SU-DHL-6 (cell line): ENCODE measurements at regions not wholly inside any gene's neighbourhood (a gene's known extent, or its start where the extent isn't known, plus 50 kb on each side); places are given as distances from the start of the nearest gene placed in this dataset.

Experiments used
- H2AFZ ChIP-seq: fragments of 200-600 bp; sonication (generic); 2 replicates; pipeline ENCODE4 v1.6.1; 2014; ENCODE audit warnings: low read depth, mild to moderate bottlenecking, moderate library complexity, mixed read lengths, antibody characterized with exemption, low read length; ENCODE audit not compliant: severe bottlenecking
- H3F3A ChIP-seq: fragments of 200-600 bp; shearing (Covaris generic); 2 replicates; pipeline ENCODE4 v1.6.0; 2016; ENCODE audit warnings: antibody characterized with exemption, mild to moderate bottlenecking; ENCODE audit not compliant: insufficient read depth
- H3K27ac ChIP-seq: fragments of 200-600 bp; sonication (generic); 2 replicates; pipeline ENCODE4 v1.5.1; 2016; ENCODE audit warnings: low read depth, mild to moderate bottlenecking, low read length, moderate library complexity, mixed read lengths
- H3K27me3 ChIP-seq: fragments of 200-600 bp; sonication (generic), shearing (Covaris generic); 2 replicates; pipeline ENCODE4 v1.6.0; 2014; ENCODE audit warnings: mild to moderate bottlenecking, low read length
- H3K36me3 ChIP-seq: fragments of 200-600 bp; sonication (generic); 2 replicates; pipeline ENCODE4 v1.6.1; 2014; ENCODE audit warnings: mild to moderate bottlenecking, low read length, mixed read lengths
- H3K4me2 ChIP-seq: fragments of 300-600, 200-600 bp; shearing (Covaris generic), sonication (generic); 2 replicates; pipeline ENCODE4 v1.6.0; 2014; ENCODE audit warnings: low read length, low read depth, mild to moderate bottlenecking; ENCODE audit not compliant: poor library complexity, severe bottlenecking
- H3K4me3 ChIP-seq: fragments of 200-600 bp; sonication (generic); 2 replicates; pipeline ENCODE4 v1.5.1; 2014; ENCODE audit warnings: antibody characterized with exemption, low read length, mild to moderate bottlenecking, mixed read lengths; ENCODE audit not compliant: insufficient read depth, poor library complexity, severe bottlenecking
- H3K79me2 ChIP-seq: fragments of 200-600 bp; sonication (generic); 2 replicates; pipeline ENCODE4 v1.6.1; 2014; ENCODE audit warnings: mild to moderate bottlenecking, low read length, moderate library complexity; ENCODE audit not compliant: insufficient read depth
- H3K9ac ChIP-seq: fragments of 200-600 bp; sonication (generic); 2 replicates; pipeline ENCODE4 v1.7.0; 2014; ENCODE audit warnings: mild to moderate bottlenecking, low read length
- H3K9me2 ChIP-seq: fragments of 200-600 bp; sonication (generic); replicated peaks from 2 replicates; pipeline ENCODE4 v1.6.1; 2014; ENCODE audit warnings: low read length; ENCODE audit not compliant: insufficient read depth
- H3K9me3 ChIP-seq: fragments of 200-600 bp; sonication (generic); 2 replicates; pipeline ENCODE4 v1.6.1; 2014; ENCODE audit warnings: low read length, mixed read lengths; ENCODE audit not compliant: insufficient read depth
- H4K20me1 ChIP-seq: fragments of 200-600 bp; sonication (generic); 2 replicates; pipeline ENCODE4 v1.6.1; 2014; ENCODE audit warnings: low read depth, mild to moderate bottlenecking, antibody characterized with exemption, low read length, moderate library complexity, mixed read lengths
- CTCF ChIP-seq: fragments of 200-600 bp; sonication (generic); IDR thresholded peaks from one replicate; pipeline ENCODE4 v1.5.1; 2017; ENCODE audit warnings: antibody characterized with exemption, mild to moderate bottlenecking, low read length, moderate library complexity; ENCODE audit not compliant: insufficient read depth, poor library complexity, severe bottlenecking
- EZH2phosphoT487 ChIP-seq: fragments of 200-600 bp; sonication (generic), shearing (Covaris generic); conservative IDR thresholded peaks from 2 replicates; pipeline ENCODE4 v1.6.1; 2018; ENCODE audit warnings: mild to moderate bottlenecking, antibody characterized with exemption, low read length, moderate library complexity, mixed read lengths

- no peaks in the 10 kb centered on the region for H3K27me3 ChIP-seq
- H4K20me1 ChIP-seq = no peaks in the 10 kb centered on the region
- no peaks in the 10 kb centered on the region for H3K9me2 ChIP-seq
- no peak for TF ChIP-seq EZH2phosphoT487
- TF ChIP-seq CTCF = no peak
- H3K9ac ChIP-seq = no peak overlapping the region
- no peak overlapping the region for H3K4me2 ChIP-seq
- H3K4me3 ChIP-seq = no peak overlapping the region
- H2AFZ ChIP-seq = no peak overlapping the region
- H3K36me3 ChIP-seq = no peaks in the 10 kb centered on the region
- no peaks in the 10 kb centered on the region for H3K9me3 ChIP-seq
- no peaks in the 10 kb centered on the region for H3F3A ChIP-seq
- no peak overlapping the region for H3K27ac ChIP-seq
- no peaks in the 10 kb centered on the region for H3K79me2 ChIP-seq
Measured at GRCh38 chr20:10861619-10862018, 187.8 kb upstream of the JAG1 start.

GRCh38 chr20:10863337-10864060, 189.7 kb upstream of the JAG1 start:
- H3K4me3 ChIP-seq = no peak overlapping the region
- H3K9me2 ChIP-seq = no peaks in the 10 kb centered on the region
- H3K36me3 ChIP-seq = no peaks in the 10 kb centered on the region
- no peak overlapping the region for H3K4me2 ChIP-seq
- H3K79me2 ChIP-seq = no peaks in the 10 kb centered on the region
- no peak overlapping the region for H3K27ac ChIP-seq
- H3K27me3 ChIP-seq = no peaks in the 10 kb centered on the region
- no peaks in the 10 kb centered on the region for H4K20me1 ChIP-seq
- TF ChIP-seq EZH2phosphoT487 (no peak), CTCF (no peak)
- H3F3A ChIP-seq = no peaks in the 10 kb centered on the region
- H3K9me3 ChIP-seq = no peaks in the 10 kb centered on the region
- H2AFZ ChIP-seq = no peak overlapping the region
- H3K9ac ChIP-seq = no peak overlapping the region

GRCh38 chr20:10864076-10864672, 190.4 kb upstream of the JAG1 start:
- no peak overlapping the region for H3K27ac ChIP-seq
- H4K20me1 ChIP-seq = no peaks in the 10 kb centered on the region
- H3K9me3 ChIP-seq = no peaks in the 10 kb centered on the region
- no peaks in the 10 kb centered on the region for H3K27me3 ChIP-seq
- TF ChIP-seq EZH2phosphoT487 (no peak), CTCF (no peak)
- H2AFZ ChIP-seq = no peak overlapping the region
- no peaks in the 10 kb centered on the region for H3K9me2 ChIP-seq
- no peak overlapping the region for H3K4me2 ChIP-seq
- H3K4me3 ChIP-seq = no peak overlapping the region
- no peaks in the 10 kb centered on the region for H3F3A ChIP-seq
- H3K79me2 ChIP-seq = no peaks in the 10 kb centered on the region
- no peaks in the 10 kb centered on the region for H3K36me3 ChIP-seq
- H3K9ac ChIP-seq = no peak overlapping the region
